ENCODE measurements at regions not wholly inside any gene's neighbourhood (a gene's known extent, or its start where the extent isn't known, plus 50 kb on each side); places are given as distances from the start of the nearest gene placed in this dataset.
A peak's percentile ranks its signal among the peaks of the same experiment; 100 is the strongest.

DNA sequence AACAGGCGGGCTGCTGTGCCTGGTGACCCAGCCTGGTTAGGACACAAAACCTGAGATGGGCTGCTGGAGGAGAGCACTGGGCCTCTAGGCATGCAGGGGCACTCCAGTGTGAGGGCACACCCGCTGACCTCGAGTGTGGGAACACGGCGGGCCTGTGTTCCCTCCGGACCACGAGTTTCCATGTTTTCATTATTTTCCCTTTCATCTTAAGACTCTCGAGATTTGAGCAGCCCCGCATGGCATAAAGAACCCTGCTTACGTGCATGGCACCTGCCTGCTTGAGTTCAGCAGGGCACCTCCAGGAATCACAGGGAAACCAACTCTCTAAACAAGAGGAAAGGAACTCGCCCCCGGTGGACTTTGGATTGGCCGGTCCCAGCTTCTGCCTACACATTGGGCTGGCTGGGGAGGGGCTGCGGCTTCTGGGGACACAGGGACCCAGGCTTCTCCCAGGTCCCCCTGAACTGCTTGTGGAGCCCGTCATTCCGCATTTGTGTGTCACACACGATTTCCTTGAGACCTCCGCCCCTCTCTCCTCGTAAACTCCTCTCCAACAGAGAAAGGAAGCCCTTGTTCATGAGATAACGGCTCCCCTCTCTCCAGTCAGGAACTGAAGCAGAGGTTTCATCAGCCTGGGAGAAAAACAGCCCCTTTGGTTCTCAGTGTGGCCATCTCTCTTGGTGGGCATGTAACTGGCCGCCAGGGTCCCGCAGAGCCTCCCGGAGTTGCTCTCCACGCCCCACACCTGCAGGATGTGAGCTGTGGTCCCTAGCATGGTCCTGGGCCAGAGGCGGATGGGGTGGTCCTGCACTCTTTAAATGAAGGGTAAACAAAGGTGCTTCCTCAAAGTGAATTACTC is 181.8 kb downstream of the TTLL2 start (continued):
- TF ChIP-seq, protein P1, sequence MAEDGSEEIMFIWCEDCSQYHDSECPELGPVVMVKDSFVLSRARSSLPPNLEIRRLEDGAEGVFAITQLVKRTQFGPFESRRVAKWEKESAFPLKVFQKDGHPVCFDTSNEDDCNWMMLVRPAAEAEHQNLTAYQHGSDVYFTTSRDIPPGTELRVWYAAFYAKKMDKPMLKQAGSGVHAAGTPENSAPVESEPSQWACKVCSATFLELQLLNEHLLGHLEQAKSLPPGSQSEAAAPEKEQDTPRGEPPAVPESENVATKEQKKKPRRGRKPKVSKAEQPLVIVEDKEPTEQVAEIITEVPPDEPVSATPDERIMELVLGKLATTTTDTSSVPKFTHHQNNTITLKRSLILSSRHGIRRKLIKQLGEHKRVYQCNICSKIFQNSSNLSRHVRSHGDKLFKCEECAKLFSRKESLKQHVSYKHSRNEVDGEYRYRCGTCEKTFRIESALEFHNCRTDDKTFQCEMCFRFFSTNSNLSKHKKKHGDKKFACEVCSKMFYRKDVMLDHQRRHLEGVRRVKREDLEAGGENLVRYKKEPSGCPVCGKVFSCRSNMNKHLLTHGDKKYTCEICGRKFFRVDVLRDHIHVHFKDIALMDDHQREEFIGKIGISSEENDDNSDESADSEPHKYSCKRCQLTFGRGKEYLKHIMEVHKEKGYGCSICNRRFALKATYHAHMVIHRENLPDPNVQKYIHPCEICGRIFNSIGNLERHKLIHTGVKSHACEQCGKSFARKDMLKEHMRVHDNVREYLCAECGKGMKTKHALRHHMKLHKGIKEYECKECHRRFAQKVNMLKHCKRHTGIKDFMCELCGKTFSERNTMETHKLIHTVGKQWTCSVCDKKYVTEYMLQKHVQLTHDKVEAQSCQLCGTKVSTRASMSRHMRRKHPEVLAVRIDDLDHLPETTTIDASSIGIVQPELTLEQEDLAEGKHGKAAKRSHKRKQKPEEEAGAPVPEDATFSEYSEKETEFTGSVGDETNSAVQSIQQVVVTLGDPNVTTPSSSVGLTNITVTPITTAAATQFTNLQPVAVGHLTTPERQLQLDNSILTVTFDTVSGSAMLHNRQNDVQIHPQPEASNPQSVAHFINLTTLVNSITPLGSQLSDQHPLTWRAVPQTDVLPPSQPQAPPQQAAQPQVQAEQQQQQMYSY (CRISPR knock-in tag; IDR thresholded peaks at IDR 0.05) = no peak
- no peak for TF ChIP-seq ZNF530 (CRISPR knock-in tag; IDR thresholded peaks at IDR 0.05; ENCODE audit: low read depth)
- TF ChIP-seq CEBPG (CRISPR knock-in tag; IDR thresholded peaks at IDR 0.05) = no peak; the same call in none of the 2 replicates
- TF ChIP-seq ZNF274 (CRISPR knock-in tag; IDR thresholded peaks at IDR 0.05) = 0 out of 2 replicates have a peak, but pooled peaks have one; percentile 10
- TF ChIP-seq, protein P2, sequence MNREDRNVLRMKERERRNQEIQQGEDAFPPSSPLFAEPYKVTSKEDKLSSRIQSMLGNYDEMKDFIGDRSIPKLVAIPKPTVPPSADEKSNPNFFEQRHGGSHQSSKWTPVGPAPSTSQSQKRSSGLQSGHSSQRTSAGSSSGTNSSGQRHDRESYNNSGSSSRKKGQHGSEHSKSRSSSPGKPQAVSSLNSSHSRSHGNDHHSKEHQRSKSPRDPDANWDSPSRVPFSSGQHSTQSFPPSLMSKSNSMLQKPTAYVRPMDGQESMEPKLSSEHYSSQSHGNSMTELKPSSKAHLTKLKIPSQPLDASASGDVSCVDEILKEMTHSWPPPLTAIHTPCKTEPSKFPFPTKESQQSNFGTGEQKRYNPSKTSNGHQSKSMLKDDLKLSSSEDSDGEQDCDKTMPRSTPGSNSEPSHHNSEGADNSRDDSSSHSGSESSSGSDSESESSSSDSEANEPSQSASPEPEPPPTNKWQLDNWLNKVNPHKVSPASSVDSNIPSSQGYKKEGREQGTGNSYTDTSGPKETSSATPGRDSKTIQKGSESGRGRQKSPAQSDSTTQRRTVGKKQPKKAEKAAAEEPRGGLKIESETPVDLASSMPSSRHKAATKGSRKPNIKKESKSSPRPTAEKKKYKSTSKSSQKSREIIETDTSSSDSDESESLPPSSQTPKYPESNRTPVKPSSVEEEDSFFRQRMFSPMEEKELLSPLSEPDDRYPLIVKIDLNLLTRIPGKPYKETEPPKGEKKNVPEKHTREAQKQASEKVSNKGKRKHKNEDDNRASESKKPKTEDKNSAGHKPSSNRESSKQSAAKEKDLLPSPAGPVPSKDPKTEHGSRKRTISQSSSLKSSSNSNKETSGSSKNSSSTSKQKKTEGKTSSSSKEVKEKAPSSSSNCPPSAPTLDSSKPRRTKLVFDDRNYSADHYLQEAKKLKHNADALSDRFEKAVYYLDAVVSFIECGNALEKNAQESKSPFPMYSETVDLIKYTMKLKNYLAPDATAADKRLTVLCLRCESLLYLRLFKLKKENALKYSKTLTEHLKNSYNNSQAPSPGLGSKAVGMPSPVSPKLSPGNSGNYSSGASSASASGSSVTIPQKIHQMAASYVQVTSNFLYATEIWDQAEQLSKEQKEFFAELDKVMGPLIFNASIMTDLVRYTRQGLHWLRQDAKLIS (CRISPR knock-in tag; IDR thresholded peaks at IDR 0.05) = no peak
- TF ChIP-seq REXO4 (CRISPR knock-in tag; IDR thresholded peaks at IDR 0.05; ENCODE audit: borderline replicate concordance) = no peak
- TF ChIP-seq, protein P3, sequence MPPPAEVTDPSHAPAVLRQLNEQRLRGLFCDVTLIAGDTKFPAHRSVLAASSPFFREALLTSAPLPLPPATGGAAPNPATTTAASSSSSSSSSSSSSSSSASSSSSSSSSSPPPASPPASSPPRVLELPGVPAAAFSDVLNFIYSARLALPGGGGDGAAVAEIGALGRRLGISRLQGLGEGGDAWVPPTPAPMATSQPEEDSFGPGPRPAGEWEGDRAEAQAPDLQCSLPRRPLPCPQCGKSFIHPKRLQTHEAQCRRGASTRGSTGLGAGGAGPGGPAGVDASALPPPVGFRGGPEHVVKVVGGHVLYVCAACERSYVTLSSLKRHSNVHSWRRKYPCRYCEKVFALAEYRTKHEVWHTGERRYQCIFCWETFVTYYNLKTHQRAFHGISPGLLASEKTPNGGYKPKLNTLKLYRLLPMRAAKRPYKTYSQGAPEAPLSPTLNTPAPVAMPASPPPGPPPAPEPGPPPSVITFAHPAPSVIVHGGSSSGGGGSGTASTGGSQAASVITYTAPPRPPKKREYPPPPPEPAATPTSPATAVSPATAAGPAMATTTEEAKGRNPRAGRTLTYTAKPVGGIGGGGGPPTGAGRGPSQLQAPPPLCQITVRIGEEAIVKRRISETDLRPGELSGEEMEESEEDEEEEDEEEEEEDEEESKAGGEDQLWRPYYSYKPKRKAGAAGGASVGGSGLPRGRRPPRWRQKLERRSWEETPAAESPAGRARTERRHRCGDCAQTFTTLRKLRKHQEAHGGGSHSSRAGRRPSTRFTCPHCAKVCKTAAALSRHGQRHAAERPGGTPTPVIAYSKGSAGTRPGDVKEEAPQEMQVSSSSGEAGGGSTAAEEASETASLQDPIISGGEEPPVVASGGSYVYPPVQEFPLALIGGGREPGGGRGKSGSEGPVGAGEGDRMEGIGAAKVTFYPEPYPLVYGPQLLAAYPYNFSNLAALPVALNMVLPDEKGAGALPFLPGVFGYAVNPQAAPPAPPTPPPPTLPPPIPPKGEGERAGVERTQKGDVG (CRISPR knock-in tag; IDR thresholded peaks at IDR 0.05; ENCODE audit: borderline replicate concordance) = peak; percentile 85
- TF ChIP-seq MED8 (CRISPR knock-in tag; IDR thresholded peaks at IDR 0.05; ENCODE audit: insufficient replicate concordance) = no peak
- TF ChIP-seq, protein P4, sequence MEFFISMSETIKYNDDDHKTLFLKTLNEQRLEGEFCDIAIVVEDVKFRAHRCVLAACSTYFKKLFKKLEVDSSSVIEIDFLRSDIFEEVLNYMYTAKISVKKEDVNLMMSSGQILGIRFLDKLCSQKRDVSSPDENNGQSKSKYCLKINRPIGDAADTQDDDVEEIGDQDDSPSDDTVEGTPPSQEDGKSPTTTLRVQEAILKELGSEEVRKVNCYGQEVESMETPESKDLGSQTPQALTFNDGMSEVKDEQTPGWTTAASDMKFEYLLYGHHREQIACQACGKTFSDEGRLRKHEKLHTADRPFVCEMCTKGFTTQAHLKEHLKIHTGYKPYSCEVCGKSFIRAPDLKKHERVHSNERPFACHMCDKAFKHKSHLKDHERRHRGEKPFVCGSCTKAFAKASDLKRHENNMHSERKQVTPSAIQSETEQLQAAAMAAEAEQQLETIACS (CRISPR knock-in tag; IDR thresholded peaks at IDR 0.05) = no peak
- TF ChIP-seq, protein P5, sequence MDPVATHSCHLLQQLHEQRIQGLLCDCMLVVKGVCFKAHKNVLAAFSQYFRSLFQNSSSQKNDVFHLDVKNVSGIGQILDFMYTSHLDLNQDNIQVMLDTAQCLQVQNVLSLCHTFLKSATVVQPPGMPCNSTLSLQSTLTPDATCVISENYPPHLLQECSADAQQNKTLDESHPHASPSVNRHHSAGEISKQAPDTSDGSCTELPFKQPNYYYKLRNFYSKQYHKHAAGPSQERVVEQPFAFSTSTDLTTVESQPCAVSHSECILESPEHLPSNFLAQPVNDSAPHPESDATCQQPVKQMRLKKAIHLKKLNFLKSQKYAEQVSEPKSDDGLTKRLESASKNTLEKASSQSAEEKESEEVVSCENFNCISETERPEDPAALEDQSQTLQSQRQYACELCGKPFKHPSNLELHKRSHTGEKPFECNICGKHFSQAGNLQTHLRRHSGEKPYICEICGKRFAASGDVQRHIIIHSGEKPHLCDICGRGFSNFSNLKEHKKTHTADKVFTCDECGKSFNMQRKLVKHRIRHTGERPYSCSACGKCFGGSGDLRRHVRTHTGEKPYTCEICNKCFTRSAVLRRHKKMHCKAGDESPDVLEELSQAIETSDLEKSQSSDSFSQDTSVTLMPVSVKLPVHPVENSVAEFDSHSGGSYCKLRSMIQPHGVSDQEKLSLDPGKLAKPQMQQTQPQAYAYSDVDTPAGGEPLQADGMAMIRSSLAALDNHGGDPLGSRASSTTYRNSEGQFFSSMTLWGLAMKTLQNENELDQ (CRISPR knock-in tag; IDR thresholded peaks at IDR 0.05; ENCODE audit: borderline replicate concordance) = no peak
- no peak for TF ChIP-seq SRSF4 (IDR thresholded peaks at IDR 0.05; ENCODE audit: low read depth, low read length, poor library complexity, severe bottlenecking)
